Spleen (tissue), 7 donors: ENCODE measurements at regions not wholly inside any gene's neighbourhood (a gene's known extent, or its start where the extent isn't known, plus 50 kb on each side); places are given as distances from the start of the nearest gene placed in this dataset.

Experiments used
- CTCF ChIP-seq, 11 experiments: fragments of 200-600 bp in 7 of 11; fragments of 450-650 bp in 4 of 11; sonication (generic) in 4 of 11; IDR thresholded peaks in 8 of 11; conservative IDR thresholded peaks in 3 of 11; 1 replicate in 7 of 11; 2 replicates in 4 of 11; pipeline versions ENCODE4 v1.4.0 to v1.8.0; 2016 to 2021; ENCODE audit warnings: antibody characterized with exemption in 11 of 11, inconsistent platforms in 4 of 11, mild to moderate bottlenecking in 1 of 11
- POLR2AphosphoS5 ChIP-seq, 3 donors: sonication (generic); formaldehyde crosslinking; IDR thresholded peaks; one replicate each; pipeline ENCODE4 v1.5.1; 2017; ENCODE audit warnings: antibody characterized with exemption in 3 of 3
- donor health status: DM: no; HTN: no; CAD: no; lungs with moderate emphysema.
- donor health status: DM: no; HTN: no; CAD: no.
- donor health status: DM: no; HTN: no; CAD: no.

GRCh38 chr5:111901296-111901695, 144.3 kb upstream of the NREP start:
- no peak for TF ChIP-seq CTCF (IDR thresholded peaks at IDR 0.05 in 8 of 11, conservative IDR thresholded peaks at IDR 0.05 in 3 of 11)
- no peak for TF ChIP-seq POLR2AphosphoS5 (IDR thresholded peaks at IDR 0.05)
